ENCODE measurements at regions not wholly inside any gene's neighbourhood (a gene's known extent, or its start where the extent isn't known, plus 50 kb on each side); places are given as distances from the start of the nearest gene placed in this dataset.
"Not testable (repeated sequence)": the region's sequence is repeated elsewhere in the genome, so short reads cannot be mapped to it uniquely, and the experiment has no call there.

- H3K4me3 Mint-ChIP-seq = no peak overlapping the region
- H3K27ac Mint-ChIP-seq = no peak overlapping the region
- peaks cover 2% of the 10 kb centered on the region for H3K27me3 Mint-ChIP-seq
- H3K4me1 Mint-ChIP-seq = no peaks in the 10 kb centered on the region
- no peaks in the 10 kb centered on the region for H3K36me3 Mint-ChIP-seq
- peaks cover 0 to 1% (median 0%) of the 10 kb centered on the region in 3 donors for H3K9me3 Mint-ChIP-seq
Observed at GRCh38 chr14:30471980-30472379, 87.0 kb upstream of the G2E3 start.

DNA sequence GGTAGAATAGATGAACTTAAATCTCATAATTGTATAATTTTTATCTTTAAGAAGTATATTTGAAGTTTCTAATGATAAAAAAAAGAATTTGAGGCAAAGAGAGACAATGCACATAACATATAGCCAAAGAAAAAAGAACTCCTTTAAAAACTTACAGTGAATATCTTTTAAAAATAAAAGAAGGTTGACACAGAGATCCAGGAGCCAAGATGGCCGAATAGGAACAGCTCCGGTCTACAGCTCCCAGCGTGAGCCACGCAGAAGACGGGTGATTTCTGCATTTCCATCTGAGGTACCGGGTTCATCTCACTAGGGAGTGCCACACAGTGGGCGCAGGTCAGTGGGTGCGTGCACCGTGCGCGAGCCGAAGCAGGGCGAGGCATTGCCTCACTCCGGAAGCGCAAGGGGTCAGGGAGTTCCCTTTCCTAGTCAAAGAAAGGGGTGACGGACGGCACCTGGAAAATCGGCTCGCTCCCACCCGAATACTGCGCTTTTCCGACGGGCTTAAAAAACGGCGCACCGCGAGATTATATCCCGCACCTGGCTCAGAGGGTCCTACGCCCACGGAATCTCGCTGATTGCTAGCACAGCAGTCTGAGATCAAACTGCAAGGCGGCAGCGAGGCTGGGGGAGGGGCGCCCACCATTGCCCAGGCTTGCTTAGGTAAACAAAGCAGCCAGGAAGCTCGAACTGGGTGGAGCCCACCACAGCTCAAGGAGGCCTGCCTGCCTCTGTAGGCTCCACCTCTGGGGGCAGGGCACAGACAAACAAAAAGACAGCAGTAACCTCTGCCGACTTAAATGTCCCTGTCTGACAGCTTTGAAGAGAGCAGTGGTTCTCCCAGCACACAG, 84.9 kb upstream of the G2E3 start:
- H3K4me3 Mint-ChIP-seq, H3K36me3 Mint-ChIP-seq, H3K27me3 Mint-ChIP-seq, H3K9me3 Mint-ChIP-seq, H3K4me1 Mint-ChIP-seq, H3K27ac Mint-ChIP-seq: not testable (repeated sequence)

- Mint-ChIP-seq H3K9me3 (peaks cover 0 to 2% (median 0%) of the 10 kb centered on the region in 3 donors), H3K27ac (no peak overlapping the region), H3K27me3 (no peaks in the 10 kb centered on the region), H3K36me3 (no peaks in the 10 kb centered on the region), H3K4me3 (no peak overlapping the region), H3K4me1 (no peaks in the 10 kb centered on the region)
Observed at GRCh38 chr14:30482276-30482675, 76.7 kb upstream of the G2E3 start.

DNA sequence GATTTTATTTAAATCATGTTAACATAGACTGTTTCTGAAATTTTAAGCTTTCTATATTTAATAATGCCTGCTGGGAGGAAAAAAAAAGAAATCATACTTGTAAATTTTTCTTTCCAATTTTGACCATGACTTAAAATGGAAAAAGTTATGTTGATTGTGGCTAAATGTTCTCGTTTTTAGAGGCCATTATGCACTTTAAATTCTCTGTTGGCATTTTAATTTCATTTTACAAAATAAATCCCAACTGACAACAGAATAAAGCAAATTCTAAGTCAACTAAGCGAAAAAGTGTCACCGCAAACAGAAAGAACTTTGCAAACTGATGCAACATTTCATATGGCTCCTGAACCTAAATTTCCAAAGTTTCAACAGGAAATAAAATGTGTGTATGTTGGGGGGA, 74.8 kb upstream of the G2E3 start:
- Mint-ChIP-seq H3K4me1 (no peaks in the 10 kb centered on the region), H3K4me3 (no peak overlapping the region), H3K27me3 (peaks cover 2% of the 10 kb centered on the region), H3K9me3 (peaks cover 0 to 6% (median 3%) of the 10 kb centered on the region in 3 donors), H3K27ac (no peak overlapping the region), H3K36me3 (no peaks in the 10 kb centered on the region)

DNA sequence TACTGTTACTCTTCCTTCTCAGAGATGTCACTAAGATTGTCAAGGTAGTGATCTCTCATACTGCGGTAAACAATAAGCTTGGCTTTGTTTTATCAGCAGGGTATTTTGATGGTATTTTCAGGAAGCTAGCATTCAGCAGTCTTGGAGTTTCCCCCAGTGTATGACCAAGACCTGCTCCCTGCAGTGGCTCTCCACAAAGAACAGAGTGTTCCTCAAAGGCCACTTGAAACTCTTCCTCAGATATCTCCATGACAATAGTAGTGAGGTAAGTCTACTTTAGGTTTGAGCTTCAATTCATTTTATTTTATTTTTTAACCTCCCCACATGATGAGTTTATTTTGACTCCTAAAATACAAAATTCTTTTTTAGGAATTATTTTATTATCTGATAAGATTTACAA, 74.0 kb upstream of the G2E3 start:
- no peak overlapping the region for H3K4me3 Mint-ChIP-seq
- peaks cover 2% of the 10 kb centered on the region for H3K27me3 Mint-ChIP-seq
- peaks cover 0 to 6% (median 3%) of the 10 kb centered on the region in 3 donors for H3K9me3 Mint-ChIP-seq
- no peaks in the 10 kb centered on the region for H3K4me1 Mint-ChIP-seq
- H3K36me3 Mint-ChIP-seq = no peaks in the 10 kb centered on the region
- no peak overlapping the region for H3K27ac Mint-ChIP-seq

DNA sequence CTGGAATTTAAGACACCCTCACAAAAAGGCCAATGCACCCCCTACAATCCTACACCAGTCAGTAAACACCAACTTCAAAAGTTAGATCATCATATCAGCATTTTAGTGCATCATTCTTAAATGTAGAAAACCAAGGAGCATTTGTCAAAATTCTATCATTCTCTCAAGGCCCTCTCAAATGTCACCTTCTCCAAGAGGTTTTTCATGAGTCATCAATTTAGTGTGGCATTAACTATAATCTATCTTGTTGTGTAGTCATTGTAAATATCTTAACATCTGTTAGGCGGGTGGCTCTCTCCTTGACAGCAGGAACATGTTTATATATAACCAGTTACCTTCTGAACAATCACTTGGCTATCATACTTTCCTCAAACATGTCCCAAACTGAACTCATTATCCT, 62.1 kb upstream of the G2E3 start:
- Mint-ChIP-seq H3K4me1 (no peaks in the 10 kb centered on the region), H3K27me3 (no peaks in the 10 kb centered on the region), H3K4me3 (no peak overlapping the region), H3K9me3 (no peaks in the 10 kb centered on the region), H3K27ac (no peak overlapping the region), H3K36me3 (no peaks in the 10 kb centered on the region)

GRCh38 chr14:30499358-30499757, 59.6 kb upstream of the G2E3 start:
- Mint-ChIP-seq H3K9me3 (no peaks in the 10 kb centered on the region), H3K4me3 (no peak overlapping the region), H3K27me3 (no peaks in the 10 kb centered on the region), H3K36me3 (no peaks in the 10 kb centered on the region), H3K27ac (no peak overlapping the region), H3K4me1 (no peaks in the 10 kb centered on the region)

GRCh38 chr14:30500222-30500621, 58.7 kb upstream of the G2E3 start:
- Mint-ChIP-seq H3K4me1 (no peaks in the 10 kb centered on the region), H3K4me3 (no peak overlapping the region), H3K27ac (no peak overlapping the region), H3K27me3 (no peaks in the 10 kb centered on the region), H3K9me3 (no peaks in the 10 kb centered on the region), H3K36me3 (no peaks in the 10 kb centered on the region)

GRCh38 chr14:30507209-30507608, 51.7 kb upstream of the G2E3 start:
- no peaks in the 10 kb centered on the region for H3K36me3 Mint-ChIP-seq
- H3K9me3 Mint-ChIP-seq = no peaks in the 10 kb centered on the region
- H3K4me3 Mint-ChIP-seq = peak overlapping the region in 1 of 4 donors; percentile 48
- H3K4me1 Mint-ChIP-seq = peaks cover 0 to 3% (median 0%) of the 10 kb centered on the region in 3 donors
- no peak overlapping the region for H3K27ac Mint-ChIP-seq
- peaks cover 17% of the 10 kb centered on the region for H3K27me3 Mint-ChIP-seq
